ENCODE measurements at regions not wholly inside any gene's neighbourhood (a gene's known extent, or its start where the extent isn't known, plus 50 kb on each side); places are given as distances from the start of the nearest gene placed in this dataset.

DNA sequence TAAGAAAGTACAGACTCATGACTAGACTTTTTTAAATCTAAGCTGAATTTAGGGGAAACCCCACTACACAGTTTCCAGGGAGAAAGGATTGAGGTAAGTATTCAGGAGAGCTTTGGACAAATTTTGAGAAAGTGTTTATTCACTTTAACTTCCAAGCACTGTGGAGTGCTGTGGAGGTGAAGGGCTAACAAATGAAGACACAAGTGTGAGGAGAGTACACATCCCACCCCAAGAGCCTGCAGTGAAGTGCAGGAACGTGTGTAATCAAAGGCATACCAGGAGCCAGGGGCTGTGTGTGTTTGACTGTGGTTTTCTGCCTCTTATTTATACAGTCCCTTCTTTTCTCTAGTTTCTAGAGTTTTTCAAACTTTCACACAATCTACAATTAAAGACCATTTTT is 118.3 kb downstream of the CMPK2 start:
- H3K27ac ChIP-seq (ENCODE audit: low read depth, low read length), result no peak overlapping the region
- ATAC-seq, result no peak
- no peak overlapping the region for H3K4me3 ChIP-seq (replicated peaks in 1 of 2; ENCODE audit: low read depth in 1 of 2, low read length in 2 of 2)
- ChIA-PET POLR2A (no interaction called here), RAD21 (ENCODE audit: low non-redundant PET in 1 of 2, low total read pairs in 2 of 2, uncharacterized antibody in 2 of 2, unreplicated experiment in 2 of 2) (no interaction called here), CTCF (no interaction called here)
- no peak for DNase-seq (ENCODE audit: low read depth, low spot score)
- H3K4me1 ChIP-seq (ENCODE audit: control insufficient read depth in 1 of 2, insufficient read depth in 2 of 2, low read length in 2 of 2), result no peaks in the 10 kb centered on the region
- H3K79me2 ChIP-seq (ENCODE audit: insufficient read depth, low read length), result no peaks in the 10 kb centered on the region
- no peaks in the 10 kb centered on the region for H3K36me3 ChIP-seq (ENCODE audit: control insufficient read depth in 1 of 2, insufficient read depth in 2 of 2, low read length in 2 of 2)
- H3K9me2 ChIP-seq (ENCODE audit: insufficient read depth), result no peaks in the 10 kb centered on the region
- H3K9ac ChIP-seq (ENCODE audit: low read length), result no peak overlapping the region
- H3K27me3 ChIP-seq (ENCODE audit: insufficient read depth, low read length), result no peaks in the 10 kb centered on the region
- H3K4me2 ChIP-seq (ENCODE audit: low read length), result no peak overlapping the region
- no peaks in the 10 kb centered on the region for H3K9me3 ChIP-seq (ENCODE audit: control insufficient read depth in 1 of 2, insufficient read depth in 1 of 2, low read depth in 1 of 2, low read length in 2 of 2)
- intact Hi-C loops (cut with micrococcal nuclease), result no loop called here
- H4K20me1 ChIP-seq (ENCODE audit: insufficient read depth), result no peaks in the 10 kb centered on the region
- H2AFZ ChIP-seq (ENCODE audit: low read depth, low read length, poor library complexity, severe bottlenecking), result no peak overlapping the region
- no peak for TF ChIP-seq ZFX (IDR thresholded peaks at IDR 0.05)
- TF ChIP-seq SRF (IDR thresholded peaks at IDR 0.05; ENCODE audit: low read depth), result no peak
- BruUV-seq (replicated peaks), result no TSS peak

GRCh38 chr2:6748406-6749067 is 117.2 kb downstream of the CMPK2 start:
- H3K27ac ChIP-seq (ENCODE audit: low read depth, low read length), result no peak overlapping the region
- no peaks in the 10 kb centered on the region for H4K20me1 ChIP-seq (ENCODE audit: insufficient read depth)
- no peaks in the 10 kb centered on the region for H3K9me2 ChIP-seq (ENCODE audit: insufficient read depth)
- BruUV-seq (replicated peaks), result no TSS peak
- H2AFZ ChIP-seq (ENCODE audit: low read depth, low read length, poor library complexity, severe bottlenecking), result no peak overlapping the region
- RAD21 ChIA-PET (ENCODE audit: low non-redundant PET in 1 of 2, low total read pairs in 2 of 2, uncharacterized antibody in 2 of 2, unreplicated experiment in 2 of 2), result no interaction called here
- DNase-seq (ENCODE audit: low read depth, low spot score), result no peak
- POLR2A ChIA-PET, result no interaction called here
- TF ChIP-seq SIN3A (IDR thresholded peaks at IDR 0.05; ENCODE audit: low read depth) (no peak), JUND (IDR thresholded peaks at IDR 0.05) (no peak), POLR2AphosphoS5 (IDR thresholded peaks at IDR 0.05; ENCODE audit: low read depth, low read length) (no peak), POLR2A (IDR thresholded peaks at IDR 0.05; ENCODE audit: borderline replicate concordance, extremely low read depth, insufficient read depth, insufficient read length) (no peak), YY1 (IDR thresholded peaks at IDR 0.05; ENCODE audit: extremely low read depth, insufficient replicate concordance, low read depth, low read length) (no peak), EGR1 (IDR thresholded peaks at IDR 0.05; ENCODE audit: low read depth) (no peak), CBX3 (IDR thresholded peaks at IDR 0.05; ENCODE audit: low read depth) (no peak), MAX (IDR thresholded peaks at IDR 0.05) (no peak)
- no peak for ATAC-seq
- CTCF ChIA-PET, result no interaction called here
- H3K27me3 ChIP-seq (ENCODE audit: insufficient read depth, low read length), result no peaks in the 10 kb centered on the region
- no peaks in the 10 kb centered on the region for H3K36me3 ChIP-seq (ENCODE audit: control insufficient read depth in 1 of 2, insufficient read depth in 2 of 2, low read length in 2 of 2)
- no peak overlapping the region for H3K4me3 ChIP-seq (replicated peaks in 1 of 2; ENCODE audit: low read depth in 1 of 2, low read length in 2 of 2)
- intact Hi-C loops (cut with micrococcal nuclease), result no loop called here
- no peak overlapping the region for H3K4me2 ChIP-seq (ENCODE audit: low read length)
- no peaks in the 10 kb centered on the region for H3K4me1 ChIP-seq (ENCODE audit: control insufficient read depth in 1 of 2, insufficient read depth in 2 of 2, low read length in 2 of 2)
- no peak overlapping the region for H3K9ac ChIP-seq (ENCODE audit: low read length)
- no peaks in the 10 kb centered on the region for H3K9me3 ChIP-seq (ENCODE audit: control insufficient read depth in 1 of 2, insufficient read depth in 1 of 2, low read depth in 1 of 2, low read length in 2 of 2)
- no peaks in the 10 kb centered on the region for H3K79me2 ChIP-seq (ENCODE audit: insufficient read depth, low read length)

All from HCT116 (cell line).